CD4-positive, alpha-beta T cell treated with Interleukin-12 subunit alpha and Interleukin-12 subunit beta, for 1 hour (primary cell): ENCODE measurements at regions not wholly inside any gene's neighbourhood (a gene's known extent, or its start where the extent isn't known, plus 50 kb on each side); places are given as distances from the start of the nearest gene placed in this dataset.

Source experiments
- DNase-seq: peaks from one replicate; pipeline ENCODE4 v3.0.0-alpha.2; 2020

DNA sequence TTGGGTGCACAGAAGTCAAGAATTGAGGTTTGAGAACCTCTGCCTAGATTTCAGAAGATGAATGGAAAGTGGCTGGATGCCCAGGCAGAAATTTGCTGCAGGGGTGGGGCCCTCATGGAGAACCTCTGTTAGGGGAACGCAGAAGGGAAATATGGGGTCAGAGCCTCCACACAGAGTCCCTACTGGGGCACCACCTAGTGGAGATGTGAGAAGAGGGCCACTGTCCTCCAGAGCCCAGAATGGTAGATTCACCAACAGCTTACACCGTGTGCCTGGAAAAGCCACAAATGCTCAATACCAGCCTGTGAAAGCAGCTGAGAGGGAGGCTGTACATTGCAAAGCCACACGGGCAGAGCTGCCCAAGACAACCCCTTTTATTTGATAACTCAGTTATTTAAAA, 383.5 kb downstream of the TLE4 start:
- peak; percentile 20 for DNase-seq

GRCh38 chr9:79953908-79954307, 382.1 kb downstream of the TLE4 start:
- DNase-seq, result no peak

DNA sequence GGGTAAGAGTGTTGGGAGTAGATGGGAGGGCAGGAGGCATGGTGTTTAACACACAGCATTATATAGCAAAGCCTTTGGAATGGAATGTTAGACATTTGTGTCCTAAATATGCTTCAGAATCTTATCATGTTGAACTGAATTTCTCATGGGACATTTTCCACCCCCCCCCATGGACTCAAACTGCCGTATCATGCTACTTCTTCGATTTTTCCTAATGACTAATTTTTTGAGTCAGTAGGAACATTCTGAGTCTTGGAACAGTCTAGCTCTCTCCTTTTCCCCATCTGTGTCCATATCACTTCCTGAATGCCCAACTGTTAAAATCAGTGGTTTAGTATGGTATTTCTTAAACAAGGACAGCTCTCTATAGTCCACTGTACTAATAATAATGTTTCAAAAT, 380.6 kb downstream of the TLE4 start:
- no peak for DNase-seq

DNA sequence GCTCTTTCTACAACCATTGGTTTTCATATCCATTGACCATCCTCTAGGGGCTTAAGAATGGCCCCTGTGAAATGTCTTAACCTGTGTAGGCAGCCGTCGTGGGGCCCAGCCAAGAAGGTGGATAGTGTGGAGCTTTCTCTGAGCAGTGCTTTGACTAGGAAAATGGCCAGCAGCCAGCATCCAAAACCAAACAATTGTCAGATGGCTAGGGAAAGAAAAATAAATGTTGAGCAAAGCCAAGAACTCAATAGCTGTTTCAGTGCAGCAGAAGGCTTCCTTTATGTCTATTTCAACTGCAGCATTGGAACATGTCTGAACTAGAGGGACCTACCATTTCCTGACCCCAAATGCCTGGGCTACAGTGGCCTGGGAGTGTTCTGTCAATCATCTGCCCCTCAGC, 374.9 kb downstream of the TLE4 start:
- DNase-seq, result no peak

DNA sequence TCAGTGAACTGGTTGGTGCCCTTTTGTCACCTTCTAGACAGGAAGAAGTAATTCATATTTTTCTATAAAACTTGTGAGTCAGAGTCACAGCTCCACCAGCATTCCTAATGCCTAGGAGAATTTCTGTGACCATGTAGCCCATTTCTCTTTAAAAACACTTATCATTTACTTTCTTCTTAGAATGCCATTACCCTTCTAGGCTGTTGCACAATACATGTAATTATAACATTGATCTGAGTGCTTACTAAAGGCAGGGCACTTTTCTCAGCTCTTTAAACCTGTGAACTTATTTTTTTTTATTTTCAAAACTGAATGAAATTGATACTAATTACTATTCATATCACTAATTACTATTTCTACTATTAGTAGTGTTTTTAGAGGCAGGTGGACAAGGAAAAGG, 373.7 kb downstream of the TLE4 start:
- no peak for DNase-seq

GRCh38 chr9:79945016-79945415, 373.3 kb downstream of the TLE4 start:
- peak; percentile 27 for DNase-seq

GRCh38 chr9:79940919-79941318, 369.2 kb downstream of the TLE4 start:
- DNase-seq, result no peak

DNA sequence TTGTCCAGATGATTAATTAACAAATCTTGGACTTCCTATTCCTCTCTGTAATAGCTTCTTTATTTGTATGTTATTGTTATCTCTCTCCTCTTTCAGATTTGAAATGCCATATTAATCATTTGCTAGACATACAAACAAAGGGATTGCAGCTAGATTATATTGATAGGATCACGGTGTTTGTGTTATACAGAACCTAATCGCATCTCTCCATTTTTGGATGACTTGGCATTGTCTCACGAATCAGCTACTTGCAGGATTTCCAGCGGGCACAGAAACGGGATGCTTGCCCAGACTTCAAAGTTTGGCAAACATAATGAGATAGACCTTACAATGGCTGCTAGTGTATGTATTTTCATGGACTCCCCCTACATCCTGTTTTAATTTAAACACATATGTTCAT, 368.1 kb downstream of the TLE4 start:
- DNase-seq, result no peak

GRCh38 chr9:79936336-79936735, 364.6 kb downstream of the TLE4 start:
- DNase-seq, result no peak

GRCh38 chr9:79929285-79929684, 357.5 kb downstream of the TLE4 start:
- DNase-seq, result no peak

DNA sequence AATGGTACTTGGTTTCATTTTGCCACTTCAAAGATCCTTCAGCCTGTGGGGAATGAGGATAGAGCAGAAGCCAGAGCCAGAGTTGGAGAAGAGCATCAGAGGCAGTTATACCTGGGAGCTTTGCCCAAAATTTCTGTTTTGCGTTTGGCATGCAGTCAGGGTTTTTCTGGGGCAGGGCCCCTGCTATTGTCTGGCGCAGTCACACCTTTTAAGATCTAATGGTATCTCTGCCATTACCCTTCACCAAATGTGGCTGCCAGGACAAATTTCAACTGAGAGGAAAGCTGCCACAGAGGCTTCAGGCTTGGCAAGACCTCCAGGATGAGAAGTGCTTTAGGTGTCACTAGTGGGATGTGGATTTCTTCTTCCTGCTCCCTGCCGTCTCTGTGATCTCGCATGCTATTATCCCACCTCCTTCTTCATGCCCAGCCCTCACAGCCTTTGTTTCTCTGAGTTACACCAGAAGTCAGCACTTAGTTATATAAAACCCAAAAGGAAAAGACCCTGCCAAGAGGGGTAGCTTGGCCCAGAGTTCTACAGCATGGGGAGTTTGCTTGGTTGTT, 357.0 kb downstream of the TLE4 start:
- no peak for DNase-seq

GRCh38 chr9:79925326-79925725, 353.6 kb downstream of the TLE4 start:
- DNase-seq, result no peak

DNA sequence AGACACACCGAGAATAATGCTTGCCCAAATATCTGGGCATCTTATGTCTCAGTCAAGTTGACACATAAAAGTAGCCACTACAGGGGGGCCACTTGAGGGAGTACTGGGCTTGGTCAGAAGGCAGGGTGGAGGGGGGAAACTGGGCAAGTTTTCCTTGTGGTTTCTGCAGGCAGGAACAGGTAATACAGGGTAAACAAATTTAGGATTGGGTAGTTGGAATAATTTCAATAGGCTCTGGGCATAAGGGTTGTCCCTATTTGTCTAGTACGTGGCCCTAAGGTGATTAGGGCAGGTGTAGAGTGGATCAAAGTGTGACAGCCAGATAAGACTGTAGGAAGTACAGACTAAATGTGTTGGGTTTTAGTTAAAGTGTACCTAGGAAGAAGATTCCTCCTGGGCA, 353.1 kb downstream of the TLE4 start:
- DNase-seq, result no peak

- no peak for DNase-seq
Observed at GRCh38 chr9:79917421-79917820, 345.7 kb downstream of the TLE4 start.

DNA sequence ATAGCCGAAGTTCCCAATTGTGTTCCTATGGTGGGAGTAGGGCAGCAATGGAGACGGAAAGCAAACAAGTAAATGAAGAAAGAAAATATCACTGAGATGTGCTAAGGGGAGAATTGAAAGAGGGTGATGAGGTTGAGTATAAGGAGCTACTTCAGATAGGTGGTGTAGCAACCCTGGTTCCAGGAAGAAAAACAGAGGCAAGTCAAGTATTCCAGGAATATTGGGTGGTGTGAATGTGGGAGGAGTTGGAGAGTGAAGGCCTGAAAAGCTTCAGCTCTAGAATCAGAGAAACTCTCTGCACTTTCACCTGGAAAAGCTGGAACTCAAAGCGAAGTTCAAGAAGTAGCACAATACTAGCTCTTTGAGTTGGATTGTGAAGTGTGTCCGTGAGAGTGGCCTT, 342.1 kb downstream of the TLE4 start:
- no peak for DNase-seq

GRCh38 chr9:79912318-79913070, 340.7 kb downstream of the TLE4 start:
- no peak for DNase-seq

DNA sequence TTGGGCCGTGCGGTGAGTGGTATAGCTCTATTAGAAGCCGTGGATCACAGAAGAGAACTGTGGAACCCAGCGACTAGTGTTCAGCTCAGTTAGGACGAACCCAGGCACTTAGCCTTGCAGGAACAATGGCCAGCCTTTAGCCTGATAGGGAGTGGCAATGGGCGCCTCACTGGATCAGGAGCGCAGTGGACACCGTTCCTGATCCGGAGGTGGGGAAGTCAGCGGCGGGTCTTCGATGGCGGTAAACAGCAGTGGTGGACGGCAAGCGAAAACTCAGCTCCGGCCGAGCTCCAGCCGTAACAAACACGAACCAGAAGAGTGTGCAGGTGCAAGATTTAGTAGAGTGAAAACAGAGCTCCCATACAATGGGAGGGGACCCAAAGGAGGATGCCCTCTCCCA, 340.0 kb downstream of the TLE4 start:
- no peak for DNase-seq

GRCh38 chr9:79902825-79903600, 331.2 kb downstream of the TLE4 start:
- no peak for DNase-seq

DNA sequence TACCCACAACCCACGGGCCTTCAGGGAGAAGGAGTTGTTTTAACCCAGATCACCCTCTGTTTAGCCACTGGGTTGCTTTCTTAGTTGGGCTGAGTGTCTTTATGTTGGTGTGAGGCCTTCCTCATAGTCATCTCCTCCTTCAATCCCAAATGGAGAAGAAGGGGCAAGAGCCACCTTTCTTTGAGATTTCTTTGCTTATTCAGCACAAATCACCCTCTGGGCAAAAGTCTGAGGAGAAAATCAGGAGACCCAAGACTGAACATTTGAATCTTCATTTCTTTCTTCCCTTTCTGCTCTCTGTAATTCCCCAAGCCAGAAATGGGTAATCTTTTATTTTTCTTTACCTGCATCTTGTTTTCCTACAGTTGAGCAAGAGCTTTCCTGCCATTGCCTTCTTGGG, 329.0 kb downstream of the TLE4 start:
- no peak for DNase-seq

GRCh38 chr9:79896390-79896980, 324.7 kb downstream of the TLE4 start:
- no peak for DNase-seq

DNA sequence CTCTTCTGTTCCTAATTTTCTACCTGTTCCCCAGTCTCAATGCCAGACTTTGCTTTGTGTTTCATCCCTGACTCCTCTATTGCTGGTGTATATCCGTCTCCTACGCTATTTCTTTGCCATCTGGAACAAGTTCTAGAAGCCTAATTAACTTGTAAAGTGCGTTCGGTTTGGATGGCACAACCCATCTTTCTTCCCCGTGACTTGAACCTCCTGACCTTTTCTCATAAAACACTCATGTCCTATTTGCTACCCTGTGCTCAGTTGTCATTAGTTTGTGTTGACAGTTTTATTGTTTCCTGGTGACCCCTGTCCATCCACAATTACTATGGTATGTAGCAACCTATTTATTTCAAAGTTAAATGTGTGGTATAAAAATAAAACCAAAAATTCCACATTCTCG, 323.5 kb downstream of the TLE4 start:
- no peak for DNase-seq

- DNase-seq, result no peak
Observed at GRCh38 chr9:79889369-79889768, 317.6 kb downstream of the TLE4 start.

DNA sequence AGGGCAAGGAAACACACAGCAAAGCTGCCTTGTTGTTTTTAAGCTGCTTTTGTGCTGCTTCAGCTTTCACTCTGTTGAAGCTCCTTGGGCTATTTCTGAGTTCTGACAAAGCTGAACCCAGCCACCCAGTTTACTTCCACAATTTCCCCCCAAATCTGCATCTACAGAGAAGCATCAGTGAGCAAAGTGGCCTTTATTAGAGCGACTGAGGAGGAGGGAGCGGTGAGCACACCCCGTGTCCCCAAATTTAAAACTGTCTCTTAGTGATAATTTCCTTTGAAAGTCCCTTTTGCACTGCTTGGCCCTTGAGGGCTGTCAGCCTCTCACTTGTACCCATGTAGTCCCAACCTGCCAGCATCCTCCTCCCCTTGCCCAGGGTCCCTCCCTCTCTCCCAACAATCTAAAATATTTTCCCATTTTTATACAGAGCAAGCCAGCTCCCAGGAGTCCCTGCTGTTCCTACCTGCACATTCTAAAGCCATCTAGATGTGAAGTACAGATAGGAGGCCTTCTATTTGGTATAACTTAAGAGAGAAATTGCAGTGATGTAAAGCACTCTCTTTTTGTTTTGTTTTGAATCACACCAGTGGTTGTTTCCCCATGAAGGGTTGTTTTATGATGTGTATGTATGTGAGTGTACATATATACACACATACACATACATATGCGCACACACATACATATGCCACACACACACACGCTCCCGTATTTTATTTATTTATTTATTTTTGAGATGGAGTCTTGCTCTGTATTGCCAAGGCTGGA, 313.5 kb downstream of the TLE4 start:
- DNase-seq, result no peak
